Uterus (tissue), 3 donors: ENCODE measurements at regions not wholly inside any gene's neighbourhood (a gene's known extent, or its start where the extent isn't known, plus 50 kb on each side); places are given as distances from the start of the nearest gene placed in this dataset.

Experiments used
- DNase-seq, 2 donors: peaks; one replicate each; pipeline ENCODE4 v3.0.0-alpha.2; 2019 to 2020
- H3K27ac ChIP-seq, 2 donors: fragments of 200-600 bp; sonication (generic); 1 replicate in 1 of 2; 2 replicates in 1 of 2; pipeline ENCODE4 v1.5.1; 2016 to 2018
- H3K27me3 ChIP-seq, 2 donors: fragments of 200-600 bp; sonication (generic); one replicate each; pipeline ENCODE4 v1.5.1; 2018 to 2019; ENCODE audit warnings: control low read depth in 1 of 2
- H3K36me3 ChIP-seq, 2 donors: fragments of 200-600 bp; sonication (generic); one replicate each; pipeline ENCODE4 v1.5.1; 2019; ENCODE audit warnings: control low read depth in 1 of 2
- H3K4me1 ChIP-seq, 2 donors: fragments of 200-600 bp; sonication (generic); one replicate each; pipeline ENCODE4 v1.5.1; 2018 to 2019; ENCODE audit warnings: control low read depth in 1 of 2
- H3K4me3 ChIP-seq, 2 donors: fragments of 200-600 bp; sonication (generic); 1 replicate in 1 of 2; 2 replicates in 1 of 2; pipeline ENCODE4 v1.5.1; 2018 to 2019; ENCODE audit warnings: mild to moderate bottlenecking in 1 of 2
- H3K9me3 ChIP-seq, 2 donors: fragments of 200-600 bp; sonication (generic); one replicate each; pipeline ENCODE4 v1.5.1; 2019; ENCODE audit warnings: control low read depth in 1 of 2
- CTCF ChIP-seq, 4 experiments: fragments of 200-600 bp in 2 of 4; fragments of 450-650 bp in 2 of 4; sonication (generic) in 2 of 4; IDR thresholded peaks; one replicate each; pipeline ENCODE4 v1.5.1; 2016 to 2019; ENCODE audit warnings: antibody characterized with exemption in 4 of 4, mild to moderate bottlenecking in 2 of 4, moderate library complexity in 1 of 4
- POLR2A ChIP-seq, 2 donors: fragments of 450-650 bp; IDR thresholded peaks; one replicate each; pipeline ENCODE4 v1.6.1; 2016; ENCODE audit warnings: antibody characterized with exemption in 2 of 2, mild to moderate bottlenecking in 1 of 2, moderate library complexity in 1 of 2
- intact Hi-C: fragments of 100-400 bp; cut with DNase I; formaldehyde crosslinking; loops from one replicate; pipeline ENCODE4 v1.15.1; 2023; ENCODE audit warnings: low total_unique reads
- donor health status: DM: yes; HTN: yes; CAD: no.

GRCh38 chr14:81759541-81759940 lies 225.9 kb upstream of the SEL1L start:
- Histone ChIP-seq H3K4me3 (no peak overlapping the region), H3K4me1 (no peaks in the 10 kb centered on the region), H3K27me3 (no peaks in the 10 kb centered on the region), H3K9me3 (no peaks in the 10 kb centered on the region), H3K27ac (no peak overlapping the region), H3K36me3 (no peaks in the 10 kb centered on the region)
- no peak for TF ChIP-seq POLR2A (IDR thresholded peaks at IDR 0.05)
- no peak for TF ChIP-seq CTCF (IDR thresholded peaks at IDR 0.05)
- intact Hi-C loops, result no loop called here
- DNase-seq, result no peak

- Histone ChIP-seq H3K27me3 (no peaks in the 10 kb centered on the region), H3K27ac (no peak overlapping the region), H3K4me1 (no peaks in the 10 kb centered on the region), H3K36me3 (no peaks in the 10 kb centered on the region), H3K9me3 (no peaks in the 10 kb centered on the region), H3K4me3 (no peak overlapping the region)
- TF ChIP-seq CTCF (IDR thresholded peaks at IDR 0.05) (no peak), POLR2A (IDR thresholded peaks at IDR 0.05) (no peak)
- intact Hi-C loops, result no loop called here
- no peak for DNase-seq
These were observed 232.1 kb upstream of the SEL1L start for GRCh38 chr14:81765651-81766275.

- H3K9me3 ChIP-seq, result no peaks in the 10 kb centered on the region
- no peak overlapping the region for H3K4me3 ChIP-seq
- H3K36me3 ChIP-seq, result no peaks in the 10 kb centered on the region
- H3K4me1 ChIP-seq, result no peaks in the 10 kb centered on the region
- H3K27me3 ChIP-seq, result no peaks in the 10 kb centered on the region
- intact Hi-C loops, result no loop called here
- DNase-seq, result no peak
- TF ChIP-seq POLR2A (IDR thresholded peaks at IDR 0.05), result no peak
- no peak for TF ChIP-seq CTCF (IDR thresholded peaks at IDR 0.05)
- no peak overlapping the region for H3K27ac ChIP-seq
These were observed 232.8 kb upstream of the SEL1L start for GRCh38 chr14:81766321-81766915.

DNA sequence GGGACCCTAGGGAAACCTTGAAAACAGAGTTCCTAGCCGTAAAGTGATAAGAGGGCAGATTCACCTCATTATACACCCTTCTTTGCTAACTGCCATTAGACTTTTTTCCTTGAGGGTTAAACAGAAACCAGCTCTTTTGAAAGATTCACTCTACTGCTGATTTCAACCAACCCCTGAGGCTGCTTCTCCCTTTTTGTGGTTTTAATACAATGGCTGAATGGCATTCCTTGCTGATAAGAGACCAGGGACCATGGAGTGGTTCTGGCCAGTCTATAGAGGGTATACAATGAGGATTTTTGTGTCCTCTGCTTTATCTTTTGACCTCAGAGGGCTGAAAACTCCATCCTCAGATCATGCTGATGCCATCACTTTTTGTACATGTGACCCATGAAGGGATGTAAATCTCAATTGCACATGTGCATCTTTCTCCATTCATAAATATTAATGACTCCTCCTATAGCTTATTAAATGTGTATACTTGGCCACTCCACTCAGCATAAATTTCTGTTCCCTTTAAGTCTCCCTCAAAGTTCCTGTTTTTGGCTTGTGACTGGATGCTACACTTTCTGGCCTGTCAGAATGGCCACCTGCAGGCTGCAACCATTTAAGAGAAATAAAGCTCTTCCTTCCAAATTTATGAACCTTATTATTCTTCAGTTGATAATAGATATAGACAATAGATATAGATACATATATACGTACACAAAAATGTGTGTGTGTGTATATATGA lies 233.8 kb upstream of the SEL1L start:
- Histone ChIP-seq H3K36me3 (no peaks in the 10 kb centered on the region), H3K4me1 (no peaks in the 10 kb centered on the region), H3K4me3 (no peak overlapping the region), H3K27me3 (no peaks in the 10 kb centered on the region), H3K27ac (no peak overlapping the region), H3K9me3 (no peaks in the 10 kb centered on the region)
- DNase-seq, result no peak
- TF ChIP-seq CTCF (IDR thresholded peaks at IDR 0.05) (no peak), POLR2A (IDR thresholded peaks at IDR 0.05) (no peak)
- intact Hi-C loops, result no loop called here

DNA sequence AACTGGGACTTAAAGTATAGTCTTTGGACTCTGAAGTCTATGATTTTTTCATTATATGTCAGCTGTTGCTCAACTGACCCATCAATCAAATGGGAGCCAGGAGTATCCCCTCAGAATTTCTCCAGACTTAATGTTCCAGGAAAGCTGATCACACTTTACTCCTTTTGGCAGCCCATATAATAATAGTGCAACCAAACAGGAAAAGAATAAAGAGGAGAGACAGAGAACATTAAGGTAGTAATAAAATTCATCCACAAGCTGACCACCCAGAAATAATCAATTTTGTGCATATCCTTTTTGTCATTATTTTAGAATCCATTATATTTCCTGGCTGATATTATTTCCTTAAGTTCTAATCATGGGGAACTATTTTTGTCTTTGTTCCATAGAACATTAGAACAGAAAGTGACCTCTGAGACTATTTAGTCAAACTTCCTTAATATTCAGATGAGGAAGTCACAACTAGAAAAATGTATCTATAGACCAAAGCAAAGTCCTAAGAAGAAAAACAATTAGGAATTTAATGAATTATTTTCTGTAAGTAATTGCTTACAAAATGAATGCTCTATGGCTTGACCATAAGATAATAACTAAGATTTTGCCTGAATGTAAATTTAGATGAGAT lies 238.1 kb upstream of the SEL1L start:
- Histone ChIP-seq H3K36me3 (no peaks in the 10 kb centered on the region), H3K4me1 (no peaks in the 10 kb centered on the region), H3K27me3 (no peaks in the 10 kb centered on the region), H3K4me3 (no peak overlapping the region), H3K27ac (no peak overlapping the region), H3K9me3 (no peaks in the 10 kb centered on the region)
- no peak for DNase-seq
- intact Hi-C loops, result no loop called here
- TF ChIP-seq CTCF (IDR thresholded peaks at IDR 0.05) (no peak), POLR2A (IDR thresholded peaks at IDR 0.05) (no peak)
